SIG-M5 treated with dmso at 0.1 percent for 504 hours (cell line): ENCODE measurements at regions not wholly inside any gene's neighbourhood (a gene's known extent, or its start where the extent isn't known, plus 50 kb on each side); places are given as distances from the start of the nearest gene placed in this dataset.
A peak's percentile ranks its signal among the peaks of the same experiment; 100 is the strongest.

Experiments used
- DNase-seq: peaks from one replicate; lab custom pipeline; 2025; ENCODE audit not compliant: unreplicated experiment; lab: John Stamatoyannopoulos, UW

DNA sequence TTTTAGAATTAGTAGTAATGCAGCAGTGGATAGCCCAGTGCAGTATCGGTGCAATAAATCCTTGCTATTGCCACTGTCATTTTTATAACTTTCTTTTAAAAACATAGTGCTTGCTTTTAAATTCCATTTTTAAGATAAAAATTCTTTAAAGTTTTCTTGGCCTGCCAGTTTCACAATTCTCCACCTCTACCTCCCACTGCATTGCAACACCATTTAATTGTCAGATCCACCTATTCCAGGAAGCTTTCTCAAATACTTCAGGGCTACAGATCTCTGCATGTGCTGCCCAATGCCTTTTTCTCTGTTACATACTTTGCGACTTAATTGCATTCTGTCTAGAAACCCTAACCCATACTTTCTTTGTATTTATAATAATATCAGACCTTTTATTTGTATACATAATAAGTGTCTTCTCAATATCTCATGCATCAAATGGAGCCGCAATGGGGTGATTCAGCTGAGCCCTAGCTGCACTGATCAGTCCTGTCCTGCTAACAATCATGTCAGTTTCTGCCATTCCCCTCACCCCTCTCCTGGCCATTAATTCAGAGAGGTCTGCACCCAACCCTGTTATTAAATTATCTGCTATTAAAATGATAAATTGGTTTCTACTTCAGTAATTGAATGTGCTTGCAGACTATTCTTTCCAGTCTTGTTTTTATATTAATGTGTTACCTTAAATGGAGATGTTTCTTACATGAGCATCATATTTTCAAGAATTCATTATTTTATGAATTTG lies 193.1 kb downstream of the SLIT2 start:
- no peak for DNase-seq

DNA sequence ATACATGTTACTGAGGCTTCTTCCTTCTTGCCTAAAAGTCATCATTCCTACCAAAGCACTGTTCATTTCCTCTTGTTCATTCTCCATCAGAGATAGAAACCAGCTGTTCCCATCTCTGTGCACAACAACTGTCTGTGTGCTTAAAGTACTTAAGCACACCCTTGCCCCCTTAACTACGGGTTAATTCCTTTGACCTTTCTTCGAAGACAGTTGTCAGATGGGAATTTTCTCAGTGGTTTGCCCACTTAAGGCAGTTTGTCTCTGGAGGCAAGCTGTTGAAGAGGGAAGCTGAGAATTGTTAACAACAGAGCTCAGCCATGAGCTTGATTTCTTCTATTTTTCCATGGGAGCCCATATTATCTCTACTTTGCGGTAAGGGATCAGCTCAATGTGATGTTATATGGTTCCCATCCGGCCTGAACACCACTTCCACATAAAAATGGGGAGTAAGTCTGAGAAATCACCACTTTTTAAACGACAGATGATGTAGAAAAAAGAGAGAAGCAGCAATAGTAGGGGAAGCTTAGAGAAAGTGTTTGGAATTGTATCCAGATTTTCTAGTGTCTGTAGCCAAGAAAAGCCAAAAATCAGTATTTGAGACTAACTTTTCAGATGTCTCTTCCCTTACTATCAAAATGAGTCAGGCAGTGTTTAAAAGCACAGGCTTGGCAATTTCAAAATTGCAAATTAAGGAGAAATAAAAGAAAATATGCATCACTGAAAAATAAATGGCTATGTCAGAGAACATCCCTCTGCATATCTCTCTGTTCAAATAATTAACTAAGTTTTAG lies 194.4 kb downstream of the SLIT2 start:
- DNase-seq, result no peak

DNA sequence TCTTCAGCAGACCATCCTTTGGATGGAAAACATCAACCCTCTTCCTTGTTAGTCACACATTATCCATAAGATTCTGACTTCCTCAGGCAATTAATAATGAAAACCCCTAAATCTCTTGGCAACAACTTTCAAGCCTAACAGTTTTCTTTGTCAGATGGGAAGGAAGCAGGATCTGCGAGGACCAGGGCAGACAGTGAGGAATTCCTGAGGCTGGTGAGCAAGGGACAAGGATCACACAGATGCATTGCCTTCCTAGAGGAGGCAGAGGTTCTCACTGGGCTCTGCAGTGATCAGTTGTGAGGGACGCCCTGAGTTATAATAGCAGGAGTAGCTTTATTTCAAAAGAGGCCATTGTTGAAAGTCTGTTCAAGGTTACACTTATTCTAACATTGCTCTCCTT lies 195.4 kb downstream of the SLIT2 start:
- no peak for DNase-seq

DNA sequence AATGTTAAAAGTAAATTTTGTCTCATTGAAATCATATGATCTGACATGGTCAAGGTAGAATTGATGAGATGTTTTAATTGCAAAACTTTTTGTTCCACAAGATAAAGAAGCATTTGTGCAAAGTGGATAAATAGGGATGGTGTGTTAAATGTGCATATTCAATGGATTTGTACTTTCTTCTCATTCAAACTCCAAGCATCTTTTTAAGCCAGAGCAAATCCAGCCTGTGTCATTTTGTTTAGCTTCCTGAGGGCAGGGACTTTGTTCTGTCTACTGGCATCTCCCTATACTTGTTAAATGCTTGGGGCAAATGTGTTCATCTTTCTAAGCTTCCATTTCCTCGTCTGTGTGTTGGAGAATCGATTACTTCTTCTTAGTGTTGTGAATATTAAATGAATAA lies 200.3 kb downstream of the SLIT2 start:
- DNase-seq, result no peak

DNA sequence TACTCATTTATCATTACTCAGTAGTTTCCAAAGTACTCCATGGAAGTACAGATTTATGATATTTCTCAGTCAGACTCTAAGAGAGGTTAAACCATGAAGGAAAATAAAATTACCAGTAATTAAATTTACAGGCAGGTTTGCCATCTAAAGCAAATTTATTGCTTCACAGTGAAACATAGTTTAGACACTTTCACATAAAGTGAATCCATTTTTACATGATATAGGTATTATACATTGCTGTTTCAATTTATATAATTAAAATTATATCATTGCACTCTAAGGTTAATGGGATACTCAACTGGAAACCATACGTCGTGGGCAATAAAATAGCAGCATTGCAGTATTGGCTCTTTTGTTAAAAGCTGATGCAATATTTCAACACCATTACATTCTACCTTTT lies 202.8 kb downstream of the SLIT2 start:
- DNase-seq, result no peak

DNA sequence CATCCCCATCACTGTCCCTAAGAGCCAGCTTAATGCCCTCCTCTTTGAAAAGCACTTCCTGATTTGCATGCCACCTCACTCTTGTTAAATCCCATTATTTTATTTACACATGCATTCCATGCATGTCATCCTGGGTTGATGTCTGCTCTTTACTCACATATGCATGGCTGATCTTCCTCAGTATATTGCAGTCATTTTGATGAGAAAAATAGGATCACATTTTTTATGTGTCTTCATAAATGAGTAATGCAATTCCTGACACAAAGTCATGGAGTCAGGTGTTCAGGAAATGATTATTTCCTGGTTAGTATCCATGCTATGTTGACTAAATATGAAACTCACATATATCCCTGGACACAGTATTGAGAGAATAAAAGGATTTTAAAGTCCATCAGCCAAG lies 204.7 kb downstream of the SLIT2 start:
- DNase-seq, result no peak

DNA sequence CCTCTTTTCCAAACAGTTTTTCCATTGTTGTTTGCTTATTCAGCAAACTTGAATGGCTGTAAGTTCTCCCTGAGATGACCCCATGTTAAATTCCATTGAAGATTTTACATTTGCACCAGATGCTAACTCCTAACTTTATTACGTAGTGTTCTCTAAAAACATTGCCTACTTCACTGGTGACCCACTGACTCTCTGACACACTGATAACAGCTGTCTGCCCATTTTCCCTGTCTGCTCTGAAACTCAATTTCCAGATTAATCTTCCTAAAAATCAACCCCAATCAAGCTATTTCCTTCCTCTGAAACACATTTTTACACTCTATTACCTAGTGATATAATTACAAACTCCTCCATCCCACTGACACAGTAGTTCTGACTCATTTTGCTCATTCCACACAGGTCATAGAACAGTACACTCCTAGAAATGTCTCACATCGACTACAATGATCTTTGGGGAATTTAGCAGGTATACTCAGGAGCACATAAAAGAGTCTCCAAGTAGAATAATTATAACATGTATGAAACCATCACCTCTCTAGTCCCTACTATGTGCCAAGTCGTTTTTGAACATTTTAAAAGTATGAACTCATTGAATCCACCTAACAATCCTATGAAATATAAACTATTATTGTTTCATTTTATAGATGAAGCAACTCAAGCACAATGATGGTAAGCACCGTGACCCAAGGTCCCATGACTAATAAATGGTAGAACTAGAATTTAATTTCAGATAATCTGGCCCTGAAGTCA lies 210.9 kb downstream of the SLIT2 start:
- DNase-seq, result no peak

DNA sequence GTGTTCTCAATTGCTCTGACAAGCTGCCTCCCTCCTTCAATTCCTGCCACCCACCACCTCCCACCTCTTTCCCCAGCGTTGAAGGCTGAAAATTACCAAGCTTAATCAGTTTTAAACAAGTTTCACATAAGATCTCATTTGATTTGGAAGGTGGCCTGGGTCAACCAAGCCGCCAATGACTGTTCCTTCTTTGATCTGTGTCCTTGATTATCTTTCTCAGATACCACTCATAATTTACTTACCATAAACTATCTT lies 211.4 kb downstream of the SLIT2 start:
- no peak for DNase-seq

DNA sequence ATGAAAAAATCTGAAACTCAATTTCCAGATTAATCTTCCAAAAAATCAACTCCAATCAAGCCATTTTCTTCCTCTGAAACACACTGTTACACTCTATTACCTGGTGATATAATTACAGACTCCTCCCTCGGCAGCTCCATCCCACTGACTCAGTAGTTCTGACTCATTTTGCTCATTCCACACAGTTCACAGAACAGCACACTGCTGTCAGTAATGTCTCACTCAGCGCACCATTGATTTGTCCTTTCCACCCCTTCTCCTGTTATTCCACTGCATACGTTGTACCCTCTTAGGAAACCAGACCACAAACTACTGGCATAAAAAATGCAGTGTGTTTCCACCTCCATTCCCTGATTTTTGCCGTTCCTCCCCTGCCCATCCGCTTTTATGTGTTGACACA lies 212.7 kb downstream of the SLIT2 start:
- DNase-seq, result no peak

DNA sequence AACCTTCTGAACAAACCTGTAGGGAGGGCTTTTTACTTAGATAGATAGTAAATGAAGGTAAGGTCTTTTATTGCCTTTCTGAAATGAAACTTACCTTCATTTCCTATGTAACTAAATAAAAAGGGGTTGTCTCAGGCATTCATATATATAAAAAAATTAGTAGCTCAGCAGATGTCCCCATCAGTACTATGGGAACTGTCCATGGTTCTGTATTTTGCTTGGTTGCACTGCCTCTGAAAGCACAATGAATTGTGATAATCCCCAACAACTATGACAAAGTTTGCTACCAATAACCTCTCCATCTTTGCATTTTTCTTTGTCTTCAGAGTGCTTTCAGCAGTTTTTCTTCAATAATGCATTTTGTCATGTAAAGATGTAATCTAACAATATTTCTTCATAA lies 222.4 kb downstream of the SLIT2 start:
- DNase-seq, result no peak

DNA sequence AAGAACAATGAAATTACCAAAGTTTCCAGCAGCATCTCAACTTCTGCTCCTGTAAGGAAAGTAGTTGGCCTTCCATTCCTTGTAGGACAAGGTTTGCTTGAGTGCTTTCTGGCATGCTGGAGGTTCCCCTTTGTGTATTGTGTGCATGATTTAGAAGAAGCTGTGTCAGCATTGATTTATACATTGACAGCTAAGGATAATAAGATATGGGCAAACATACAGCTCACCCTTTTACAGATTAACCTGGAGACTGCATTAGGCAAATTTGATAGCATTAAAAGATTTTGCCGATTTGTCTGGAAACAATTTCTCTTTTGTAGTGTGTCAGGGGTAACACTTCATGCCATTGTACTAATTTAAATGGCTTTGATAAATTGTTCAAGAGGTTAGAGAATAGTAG lies 221.8 kb upstream of the PACRGL start:
- no peak for DNase-seq

DNA sequence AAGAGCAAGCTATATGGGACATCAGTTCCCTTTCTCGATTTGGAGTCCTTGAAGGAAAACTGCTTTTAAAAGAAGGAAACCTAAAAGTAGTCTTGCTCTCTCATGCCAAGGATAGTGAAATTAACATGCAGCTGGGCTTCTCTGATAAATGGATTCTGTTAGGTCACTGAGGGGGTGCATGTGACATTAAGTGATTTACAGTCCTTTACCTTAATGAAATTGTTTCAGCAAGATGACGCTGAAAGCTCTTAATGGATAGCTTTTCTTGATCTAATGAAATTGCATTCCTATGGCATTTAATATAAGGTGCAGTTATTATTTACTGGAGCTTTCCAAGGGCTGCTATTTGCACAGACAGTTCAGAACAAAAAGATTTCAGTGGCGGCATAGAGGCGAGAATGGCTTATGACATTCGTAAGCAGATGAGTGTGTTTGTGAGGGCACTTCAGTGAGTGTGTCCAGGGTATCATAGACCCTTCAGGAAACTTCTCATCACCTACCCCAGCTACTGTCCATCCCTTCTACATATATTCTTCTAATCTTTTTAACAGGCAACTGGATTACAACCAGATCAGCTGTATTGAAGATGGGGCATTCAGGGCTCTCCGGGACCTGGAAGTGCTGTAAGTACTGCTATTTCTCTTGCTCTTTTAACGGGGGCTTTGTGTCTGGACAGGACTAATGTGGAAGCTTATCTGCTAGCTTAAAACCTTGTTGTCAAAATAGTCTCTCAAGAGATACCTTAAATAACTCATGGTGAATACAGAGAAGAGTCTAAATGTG lies 219.9 kb upstream of the PACRGL start:
- DNase-seq, result no peak

DNA sequence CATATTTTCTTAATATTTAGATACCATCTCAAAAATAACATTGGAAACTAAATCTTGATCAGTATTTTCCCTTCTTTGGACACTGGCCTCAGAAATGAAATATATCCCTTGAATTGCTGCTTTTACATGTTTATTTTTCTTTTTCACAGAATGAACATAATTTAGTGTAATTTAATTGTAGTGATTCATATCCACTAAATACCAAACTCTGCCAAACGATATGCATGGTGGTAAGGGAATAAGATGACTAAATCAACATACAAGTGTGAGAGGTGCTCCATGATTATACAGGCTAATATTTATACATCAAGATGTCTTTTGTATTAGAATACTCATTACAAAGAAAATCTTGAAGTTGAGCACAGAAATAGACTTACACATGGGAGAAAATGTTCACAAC lies 216.8 kb upstream of the PACRGL start:
- DNase-seq, result no peak

DNA sequence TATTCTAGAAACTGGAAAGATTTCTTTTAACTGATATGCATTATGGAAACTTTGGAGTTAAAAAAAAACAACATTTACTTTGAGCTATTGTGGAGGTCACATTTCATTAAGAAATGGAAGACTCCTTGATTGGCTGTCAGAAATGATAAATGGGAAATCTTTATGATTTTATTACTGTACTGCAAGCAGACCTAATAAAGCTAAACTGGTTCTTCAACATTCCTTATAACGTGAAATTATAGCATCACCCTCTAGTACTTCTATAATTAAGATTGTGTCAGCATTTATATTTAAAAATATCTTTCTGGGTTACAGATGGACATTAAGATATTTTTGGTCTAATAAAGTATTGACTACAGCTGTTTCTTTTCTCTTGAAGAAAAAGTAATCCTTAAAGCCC lies 213.8 kb upstream of the PACRGL start:
- DNase-seq, result peak; percentile 40

DNA sequence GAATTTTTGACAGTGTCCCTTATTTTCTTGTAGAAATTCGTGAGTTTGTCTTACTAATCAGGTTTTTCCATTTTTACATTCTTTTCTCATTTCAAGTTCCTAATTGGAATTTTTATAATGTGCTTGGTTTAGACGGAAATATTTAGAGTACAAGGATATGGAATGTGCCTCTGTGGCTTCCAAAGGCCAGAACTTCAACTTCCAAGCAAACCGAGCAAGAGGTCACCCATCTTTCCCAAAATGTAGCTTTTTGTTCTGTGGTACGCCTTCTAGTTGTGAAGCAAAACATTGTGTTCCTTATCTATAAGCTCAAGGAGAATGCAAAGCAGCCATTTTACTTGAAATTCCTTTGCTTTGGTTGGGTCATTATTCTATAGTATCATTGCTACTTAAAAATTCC lies 212.8 kb upstream of the PACRGL start:
- no peak for DNase-seq

DNA sequence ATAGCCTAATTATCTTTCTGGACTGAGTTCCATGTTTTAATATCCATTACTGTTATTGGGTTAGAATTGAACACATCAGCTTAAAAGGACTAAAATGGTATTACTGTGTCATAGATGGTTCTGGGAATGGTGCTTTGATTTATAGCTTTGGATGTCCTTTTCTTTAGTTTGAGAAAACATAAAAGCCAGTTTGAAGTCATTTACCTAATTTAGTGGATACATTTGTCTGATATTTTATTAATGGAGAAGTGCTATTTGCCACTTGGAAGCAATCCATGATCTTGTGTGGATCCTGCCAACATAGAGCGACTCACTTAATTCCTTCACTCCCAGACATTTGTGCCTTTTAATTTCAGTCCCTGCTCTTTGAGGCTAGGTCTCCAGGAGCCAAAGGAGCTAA lies 212.4 kb upstream of the PACRGL start:
- DNase-seq, result no peak

DNA sequence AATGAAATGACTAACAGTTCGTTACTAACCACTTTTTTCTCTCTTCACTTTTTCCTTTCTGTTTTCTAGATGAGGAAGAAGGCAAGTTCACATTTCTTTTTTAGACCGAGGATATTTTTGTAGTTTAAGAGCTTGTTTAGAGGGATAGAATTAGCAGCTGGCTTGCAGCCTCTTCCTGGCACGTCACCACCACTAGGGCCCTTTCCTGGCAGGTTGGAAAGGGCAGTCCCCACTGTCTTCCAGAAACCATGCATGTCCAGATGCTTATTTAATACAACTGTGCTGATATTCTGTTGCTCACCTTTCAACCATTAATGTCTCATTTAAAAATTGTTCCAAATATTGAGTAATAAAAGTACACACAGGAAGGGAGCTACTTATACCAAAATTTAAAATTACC lies 209.5 kb upstream of the PACRGL start:
- no peak for DNase-seq

DNA sequence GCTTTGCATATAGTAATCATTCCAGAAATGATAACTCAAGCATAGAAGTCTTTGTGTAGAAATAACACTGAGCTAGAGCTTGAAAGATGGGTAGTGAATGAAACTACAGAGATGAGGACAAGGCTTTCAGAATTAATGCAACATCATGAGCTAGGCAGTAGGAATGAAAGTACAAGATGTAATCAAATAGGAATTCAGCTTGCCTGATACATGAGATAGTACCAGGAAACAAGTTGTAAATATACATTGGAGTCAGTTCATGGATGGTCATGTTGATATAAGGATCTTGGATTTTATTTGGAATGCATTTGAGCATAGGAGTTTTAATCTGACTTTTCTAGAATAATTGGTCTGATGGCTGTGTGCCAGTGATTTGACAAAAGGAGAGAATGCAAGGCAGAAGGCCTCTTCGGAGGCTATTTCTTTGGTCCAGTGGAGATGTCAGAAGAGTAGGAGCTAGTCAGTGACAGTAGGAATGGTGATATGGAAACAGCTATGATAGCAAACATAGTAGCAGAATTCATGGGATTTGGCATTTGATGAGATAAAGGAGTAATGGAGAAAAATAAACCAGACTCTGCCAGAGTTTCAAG lies 206.4 kb upstream of the PACRGL start:
- DNase-seq, result peak; percentile 32

DNA sequence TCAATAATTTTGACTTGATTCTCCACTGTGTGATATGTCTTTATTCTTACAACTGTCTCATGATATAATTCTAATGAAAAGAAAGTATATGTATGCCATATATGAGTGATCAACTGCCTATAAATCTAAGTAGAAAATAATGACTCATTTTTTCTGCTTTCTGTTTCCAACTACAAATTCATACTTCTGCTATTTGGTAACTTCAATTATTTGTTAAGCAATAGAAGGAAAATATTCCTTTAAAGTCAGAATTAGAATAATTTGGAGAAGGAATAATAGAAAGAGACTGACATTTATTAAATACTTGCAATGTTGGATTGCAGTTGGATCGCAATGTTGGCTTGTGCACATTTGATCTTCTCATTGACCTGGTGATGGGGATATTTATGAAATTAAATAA lies 204.2 kb upstream of the PACRGL start:
- no peak for DNase-seq

DNA sequence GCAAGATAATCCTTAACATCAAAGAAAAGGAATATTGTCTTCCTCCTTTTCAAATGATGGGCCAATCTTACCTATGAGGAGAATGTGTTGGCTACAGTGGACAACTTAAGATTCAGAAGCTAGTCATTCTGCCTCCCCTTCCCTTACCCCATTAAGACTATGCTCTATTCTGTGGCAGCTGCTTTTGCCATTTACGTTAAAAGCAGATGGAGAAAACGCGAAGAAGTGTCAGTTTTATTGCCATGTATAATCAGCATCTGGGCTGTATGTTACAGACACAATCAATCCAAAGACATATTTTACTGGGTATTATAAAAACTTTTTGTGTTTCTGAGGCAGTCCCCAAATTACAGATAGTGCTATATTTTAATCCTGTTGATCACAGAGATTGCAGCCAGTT lies 196.1 kb upstream of the PACRGL start:
- no peak for DNase-seq

DNA sequence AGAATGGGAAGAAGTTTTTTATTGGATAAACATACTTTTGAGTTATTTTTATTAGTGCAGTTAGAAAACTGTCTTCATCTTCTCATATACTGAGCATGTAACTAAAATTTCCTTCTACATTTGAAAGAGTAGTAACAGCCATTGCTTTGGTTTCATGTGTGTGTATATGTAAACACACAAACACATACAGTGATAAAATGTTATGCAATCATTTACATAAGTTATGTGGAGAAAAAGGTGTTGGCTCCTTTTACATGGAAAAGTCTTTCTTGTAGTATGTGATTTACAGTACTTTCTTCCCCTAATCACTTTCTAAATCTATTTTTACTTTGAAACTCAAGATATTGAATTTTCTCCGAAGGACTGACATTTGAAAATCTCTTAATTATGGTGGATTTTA lies 194.3 kb upstream of the PACRGL start:
- DNase-seq, result no peak
